ENCODE measurements at regions not wholly inside any gene's neighbourhood (a gene's known extent, or its start where the extent isn't known, plus 50 kb on each side); places are given as distances from the start of the nearest gene placed in this dataset.

DNA sequence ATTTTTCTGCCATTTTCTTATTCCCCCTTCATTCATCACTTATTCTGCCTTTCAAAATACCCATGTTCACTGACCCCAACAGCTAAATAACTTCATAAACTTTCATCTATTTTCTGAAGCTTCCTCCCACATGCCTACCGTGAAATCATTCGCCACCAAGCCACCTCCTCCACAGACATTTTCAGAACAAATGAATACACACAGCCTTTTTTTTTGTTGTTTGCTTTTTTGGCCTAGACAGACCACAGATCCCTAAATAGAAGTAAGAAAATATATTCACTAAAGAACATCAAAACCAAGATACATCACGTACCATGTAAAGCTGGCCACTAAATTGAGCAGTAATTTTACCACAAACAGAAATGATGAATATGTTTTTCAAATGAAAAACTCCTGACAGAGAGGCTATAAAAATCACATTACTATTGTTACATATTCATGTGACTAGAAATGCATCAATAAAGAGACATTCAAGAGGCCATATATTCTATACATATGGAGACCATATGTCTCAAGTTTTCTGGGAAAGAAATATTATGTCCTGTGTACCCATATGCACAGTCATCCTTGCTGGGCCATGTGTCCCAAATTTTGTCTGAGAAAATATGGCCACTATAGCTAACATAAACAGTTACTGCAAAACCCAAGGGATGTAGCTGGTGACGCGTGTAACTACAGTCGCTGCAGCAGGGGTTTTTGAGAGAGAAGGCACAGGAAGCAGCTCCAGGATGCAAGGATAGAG lies 200.3 kb downstream of the FBXO15 start:
- no peaks in the 10 kb centered on the region for H3K36me3 Mint-ChIP-seq (ENCODE audit: unreplicated experiment)
- H3K27ac Mint-ChIP-seq (ENCODE audit: unreplicated experiment): no peak overlapping the region
- H3K27me3 Mint-ChIP-seq (ENCODE audit: unreplicated experiment): no peaks in the 10 kb centered on the region
- peaks cover 2% of the 10 kb centered on the region for H3K9me3 Mint-ChIP-seq (ENCODE audit: unreplicated experiment)
- peaks cover 12% of the 10 kb centered on the region for H3K4me1 Mint-ChIP-seq (ENCODE audit: low read depth, unreplicated experiment)
- no peak overlapping the region for H3K4me3 Mint-ChIP-seq (ENCODE audit: unreplicated experiment)
- DNase-seq: no peak
- TF ChIP-seq, protein P1, sequence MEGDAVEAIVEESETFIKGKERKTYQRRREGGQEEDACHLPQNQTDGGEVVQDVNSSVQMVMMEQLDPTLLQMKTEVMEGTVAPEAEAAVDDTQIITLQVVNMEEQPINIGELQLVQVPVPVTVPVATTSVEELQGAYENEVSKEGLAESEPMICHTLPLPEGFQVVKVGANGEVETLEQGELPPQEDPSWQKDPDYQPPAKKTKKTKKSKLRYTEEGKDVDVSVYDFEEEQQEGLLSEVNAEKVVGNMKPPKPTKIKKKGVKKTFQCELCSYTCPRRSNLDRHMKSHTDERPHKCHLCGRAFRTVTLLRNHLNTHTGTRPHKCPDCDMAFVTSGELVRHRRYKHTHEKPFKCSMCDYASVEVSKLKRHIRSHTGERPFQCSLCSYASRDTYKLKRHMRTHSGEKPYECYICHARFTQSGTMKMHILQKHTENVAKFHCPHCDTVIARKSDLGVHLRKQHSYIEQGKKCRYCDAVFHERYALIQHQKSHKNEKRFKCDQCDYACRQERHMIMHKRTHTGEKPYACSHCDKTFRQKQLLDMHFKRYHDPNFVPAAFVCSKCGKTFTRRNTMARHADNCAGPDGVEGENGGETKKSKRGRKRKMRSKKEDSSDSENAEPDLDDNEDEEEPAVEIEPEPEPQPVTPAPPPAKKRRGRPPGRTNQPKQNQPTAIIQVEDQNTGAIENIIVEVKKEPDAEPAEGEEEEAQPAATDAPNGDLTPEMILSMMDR (IDR thresholded peaks at IDR 0.05; ENCODE audit: partially characterized antibody, unreplicated experiment): no peak

DNA sequence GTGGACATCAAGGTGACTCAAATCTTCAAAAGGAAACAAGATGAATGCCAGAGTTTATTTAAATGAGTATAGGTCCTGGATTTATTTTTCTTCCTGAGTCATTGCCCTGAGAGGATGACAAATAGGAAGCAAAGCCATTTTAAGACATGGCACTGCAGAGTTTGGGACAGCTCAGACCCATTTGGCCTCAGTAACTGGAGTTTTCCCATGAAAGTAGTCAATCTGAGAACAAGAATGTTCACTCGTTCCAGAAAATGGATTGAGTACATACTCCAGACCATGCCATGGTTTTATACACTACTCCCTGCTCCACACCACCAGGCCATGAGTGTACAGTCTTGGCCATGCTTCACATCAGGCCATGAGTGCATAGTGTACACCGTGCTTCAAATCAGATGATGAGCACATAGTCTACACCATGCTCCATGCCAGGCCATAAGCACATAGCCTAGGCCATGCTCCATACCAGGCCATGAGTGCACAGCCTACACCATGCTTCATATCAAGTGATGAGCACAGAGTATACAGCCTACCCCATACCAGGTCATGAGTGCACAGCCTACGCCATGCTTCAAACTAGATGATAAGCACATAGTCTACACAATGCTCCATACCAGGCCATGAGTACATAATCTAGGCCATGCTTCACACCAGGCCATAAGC lies 202.4 kb downstream of the FBXO15 start:
- H3K4me1 Mint-ChIP-seq (ENCODE audit: low read depth, unreplicated experiment): peaks cover 12% of the 10 kb centered on the region
- peaks cover 2% of the 10 kb centered on the region for H3K9me3 Mint-ChIP-seq (ENCODE audit: unreplicated experiment)
- TF ChIP-seq, protein P1 (IDR thresholded peaks at IDR 0.05; ENCODE audit: partially characterized antibody, unreplicated experiment): no peak
- H3K4me3 Mint-ChIP-seq (ENCODE audit: unreplicated experiment): no peak overlapping the region
- no peak for DNase-seq
- no peak overlapping the region for H3K27ac Mint-ChIP-seq (ENCODE audit: unreplicated experiment)
- no peaks in the 10 kb centered on the region for H3K36me3 Mint-ChIP-seq (ENCODE audit: unreplicated experiment)
- H3K27me3 Mint-ChIP-seq (ENCODE audit: unreplicated experiment): no peaks in the 10 kb centered on the region

DNA sequence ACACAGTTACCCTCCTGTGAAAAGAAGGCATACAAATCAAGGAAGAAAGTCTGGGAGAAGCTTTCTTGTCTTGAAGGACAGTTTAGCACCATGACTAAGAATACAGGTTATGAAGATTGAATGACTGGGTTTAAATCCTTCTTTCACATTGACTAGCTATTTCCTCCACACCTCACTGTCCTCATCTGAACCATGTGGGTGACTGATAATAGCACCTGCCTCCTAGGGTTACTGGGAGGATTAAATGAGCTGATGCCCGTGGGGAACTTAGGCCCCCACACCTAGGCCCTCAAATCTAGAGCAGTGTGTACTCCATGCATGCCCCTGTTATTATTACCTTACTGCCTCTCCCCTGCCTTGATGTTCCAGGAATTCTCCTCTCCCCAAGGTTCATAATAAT lies 202.9 kb downstream of the FBXO15 start:
- Mint-ChIP-seq H3K9me3 (ENCODE audit: unreplicated experiment) (peaks cover 2% of the 10 kb centered on the region), H3K4me3 (ENCODE audit: unreplicated experiment) (no peak overlapping the region), H3K36me3 (ENCODE audit: unreplicated experiment) (peaks cover 5% of the 10 kb centered on the region), H3K4me1 (ENCODE audit: low read depth, unreplicated experiment) (peaks cover 12% of the 10 kb centered on the region), H3K27ac (ENCODE audit: unreplicated experiment) (no peak overlapping the region), H3K27me3 (ENCODE audit: unreplicated experiment) (no peaks in the 10 kb centered on the region)
- TF ChIP-seq, protein P1 (IDR thresholded peaks at IDR 0.05; ENCODE audit: partially characterized antibody, unreplicated experiment): no peak
- no peak for DNase-seq

DNA sequence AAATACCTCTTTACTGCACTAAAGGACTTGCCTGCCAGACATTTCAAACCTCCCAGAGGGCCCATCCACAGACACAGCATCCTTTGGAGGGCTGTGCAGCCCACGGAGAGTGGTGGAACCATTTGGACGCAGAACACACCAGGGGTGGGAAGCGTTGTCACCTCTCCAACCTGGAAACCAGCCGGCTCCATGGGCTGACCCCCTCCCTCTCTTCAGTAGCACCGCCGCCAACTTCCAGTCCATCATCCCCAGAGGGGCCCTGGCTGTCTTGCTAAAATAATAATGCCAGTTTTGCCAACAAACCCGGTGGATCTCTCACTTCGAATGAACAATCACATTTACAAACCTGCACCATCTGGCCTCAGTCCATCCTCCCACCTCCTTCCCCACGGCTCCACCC lies 203.9 kb downstream of the FBXO15 start:
- TF ChIP-seq, protein P1 (IDR thresholded peaks at IDR 0.05; ENCODE audit: partially characterized antibody, unreplicated experiment): no peak
- H3K9me3 Mint-ChIP-seq (ENCODE audit: unreplicated experiment): peaks cover 4% of the 10 kb centered on the region

DNA sequence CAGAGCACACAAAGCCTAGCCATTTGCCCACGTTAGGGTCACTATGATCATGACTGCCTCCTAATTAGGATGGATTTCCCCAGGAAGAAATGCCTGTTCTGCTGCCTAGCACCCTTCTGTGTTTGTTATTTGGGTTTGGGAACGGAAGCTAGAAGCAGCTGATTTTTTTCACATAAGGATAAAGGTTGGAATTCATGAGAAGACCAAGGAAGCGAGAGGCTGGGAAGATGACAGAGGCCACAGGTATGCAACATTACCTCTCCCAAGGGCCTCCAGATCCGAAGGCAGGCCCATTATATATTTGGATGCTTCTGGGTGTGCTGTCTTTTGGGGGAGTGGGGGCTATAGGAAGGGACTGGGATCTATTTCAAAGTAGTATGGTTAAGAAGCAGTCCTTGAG lies 204.7 kb downstream of the FBXO15 start:
- Mint-ChIP-seq H3K4me3 (ENCODE audit: unreplicated experiment) (no peak overlapping the region), H3K27ac (ENCODE audit: unreplicated experiment) (no peak overlapping the region), H3K9me3 (ENCODE audit: unreplicated experiment) (peaks cover 4% of the 10 kb centered on the region), H3K27me3 (ENCODE audit: unreplicated experiment) (no peaks in the 10 kb centered on the region), H3K36me3 (ENCODE audit: unreplicated experiment) (peaks cover 8% of the 10 kb centered on the region), H3K4me1 (ENCODE audit: low read depth, unreplicated experiment) (peaks cover 9% of the 10 kb centered on the region)
- no peak for DNase-seq
- TF ChIP-seq, protein P1 (IDR thresholded peaks at IDR 0.05; ENCODE audit: partially characterized antibody, unreplicated experiment): no peak

More for the DNA sequence above, 203.9 kb downstream of the FBXO15 start:
- Mint-ChIP-seq H3K27me3 (ENCODE audit: unreplicated experiment) (no peaks in the 10 kb centered on the region), H3K4me1 (ENCODE audit: low read depth, unreplicated experiment) (peaks cover 12% of the 10 kb centered on the region), H3K27ac (ENCODE audit: unreplicated experiment) (no peak overlapping the region), H3K4me3 (ENCODE audit: unreplicated experiment) (no peak overlapping the region), H3K36me3 (ENCODE audit: unreplicated experiment) (peaks cover 8% of the 10 kb centered on the region)
- no peak for DNase-seq

Data from glutamatergic neuron (in vitro differentiated cells).